NCI-H446 treated with DMSO at 0.1 percent for 48 hours (cell line): ENCODE measurements at regions not wholly inside any gene's neighbourhood (a gene's known extent, or its start where the extent isn't known, plus 50 kb on each side); places are given as distances from the start of the nearest gene placed in this dataset.
"Not testable (repeated sequence)": the region's sequence is repeated elsewhere in the genome, so short reads cannot be mapped to it uniquely, and the experiment has no call there.

Experiments
- DNase-seq: peaks from one replicate; lab custom pipeline; 2025; lab: John Stamatoyannopoulos, UW

- no peak for DNase-seq
Measured at GRCh38 chrX:109782994-109783700, 50.1 kb upstream of the ACSL4 start.

GRCh38 chrX:109783701-109784079, 50.6 kb upstream of the ACSL4 start:
- DNase-seq, result no peak

- DNase-seq, result no peak
Measured at GRCh38 chrX:109785053-109785452, 52.0 kb upstream of the ACSL4 start.

GRCh38 chrX:109790511-109790910, 57.5 kb upstream of the ACSL4 start:
- DNase-seq, result not testable (repeated sequence)

- DNase-seq, result no peak
Measured at GRCh38 chrX:109793191-109793590, 60.1 kb upstream of the ACSL4 start.

GRCh38 chrX:109795682-109796081, 62.6 kb upstream of the ACSL4 start:
- DNase-seq, result no peak

- peak; percentile 14 for DNase-seq
Measured at GRCh38 chrX:109797311-109797975, 64.4 kb upstream of the ACSL4 start.

GRCh38 chrX:109812236-109812635, 79.2 kb upstream of the ACSL4 start:
- DNase-seq, result no peak

GRCh38 chrX:109813236-109813635, 80.2 kb upstream of the ACSL4 start:
- no peak for DNase-seq

GRCh38 chrX:109818976-109819375, 85.9 kb upstream of the ACSL4 start:
- DNase-seq, result no peak

- DNase-seq, result no peak
Measured at GRCh38 chrX:109822861-109823260, 89.8 kb upstream of the ACSL4 start.

GRCh38 chrX:109826954-109827708, 94.1 kb upstream of the ACSL4 start:
- no peak for DNase-seq

GRCh38 chrX:109827772-109828171, 94.7 kb upstream of the ACSL4 start:
- no peak for DNase-seq

GRCh38 chrX:109830157-109830703, 97.2 kb upstream of the ACSL4 start:
- no peak for DNase-seq

GRCh38 chrX:109830704-109831206, 97.7 kb upstream of the ACSL4 start:
- DNase-seq, result no peak

- no peak for DNase-seq
Measured at GRCh38 chrX:109831326-109831985, 98.4 kb upstream of the ACSL4 start.

- no peak for DNase-seq
Measured at GRCh38 chrX:109839694-109840567, 106.9 kb upstream of the ACSL4 start.

- DNase-seq, result no peak
Measured at GRCh38 chrX:109840585-109840984, 107.5 kb upstream of the ACSL4 start.

GRCh38 chrX:109841257-109841656, 108.2 kb upstream of the ACSL4 start:
- no peak for DNase-seq

GRCh38 chrX:109841869-109842579, 109.0 kb upstream of the ACSL4 start:
- DNase-seq, result no peak
